ENCODE measurements at regions not wholly inside any gene's neighbourhood (a gene's known extent, or its start where the extent isn't known, plus 50 kb on each side); places are given as distances from the start of the nearest gene placed in this dataset.

DNA sequence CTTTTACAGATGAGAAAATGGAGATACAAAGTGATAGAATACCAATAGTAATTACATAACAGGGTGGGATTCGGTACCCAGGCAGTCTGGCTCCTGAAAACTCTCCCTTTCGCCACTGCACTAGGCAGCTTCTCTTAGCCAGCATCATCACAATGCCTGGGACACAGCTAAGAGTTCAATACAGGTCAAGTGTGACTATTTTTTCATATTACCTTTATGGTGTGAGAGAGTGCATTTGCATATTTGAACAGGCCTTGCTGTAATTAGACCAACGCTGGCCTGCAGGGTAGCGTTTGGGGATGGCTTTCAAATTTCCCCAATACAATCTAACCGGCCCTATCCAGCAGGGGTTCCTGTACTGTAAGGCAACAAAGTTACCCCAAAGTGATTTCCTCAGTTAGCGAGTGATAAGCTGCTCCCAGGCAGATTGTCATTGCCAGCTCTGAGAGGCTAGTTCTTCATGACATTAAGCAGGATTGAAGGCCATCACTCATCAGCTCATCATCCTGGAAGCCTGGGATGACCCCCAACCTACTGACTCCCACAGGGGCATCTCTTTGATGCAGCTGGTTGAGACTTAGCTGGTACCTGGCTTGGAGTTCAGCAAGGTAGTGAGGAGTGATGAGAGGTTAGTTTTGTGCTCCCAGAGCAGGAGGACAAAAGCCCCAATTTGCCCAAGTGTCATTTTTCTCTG, 836.8 kb upstream of the LCORL start:
- TF ChIP-seq, protein P1, sequence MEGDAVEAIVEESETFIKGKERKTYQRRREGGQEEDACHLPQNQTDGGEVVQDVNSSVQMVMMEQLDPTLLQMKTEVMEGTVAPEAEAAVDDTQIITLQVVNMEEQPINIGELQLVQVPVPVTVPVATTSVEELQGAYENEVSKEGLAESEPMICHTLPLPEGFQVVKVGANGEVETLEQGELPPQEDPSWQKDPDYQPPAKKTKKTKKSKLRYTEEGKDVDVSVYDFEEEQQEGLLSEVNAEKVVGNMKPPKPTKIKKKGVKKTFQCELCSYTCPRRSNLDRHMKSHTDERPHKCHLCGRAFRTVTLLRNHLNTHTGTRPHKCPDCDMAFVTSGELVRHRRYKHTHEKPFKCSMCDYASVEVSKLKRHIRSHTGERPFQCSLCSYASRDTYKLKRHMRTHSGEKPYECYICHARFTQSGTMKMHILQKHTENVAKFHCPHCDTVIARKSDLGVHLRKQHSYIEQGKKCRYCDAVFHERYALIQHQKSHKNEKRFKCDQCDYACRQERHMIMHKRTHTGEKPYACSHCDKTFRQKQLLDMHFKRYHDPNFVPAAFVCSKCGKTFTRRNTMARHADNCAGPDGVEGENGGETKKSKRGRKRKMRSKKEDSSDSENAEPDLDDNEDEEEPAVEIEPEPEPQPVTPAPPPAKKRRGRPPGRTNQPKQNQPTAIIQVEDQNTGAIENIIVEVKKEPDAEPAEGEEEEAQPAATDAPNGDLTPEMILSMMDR (IDR thresholded peaks at IDR 0.05; ENCODE audit: insufficient read depth, low read depth, low read length, missing control alignments): no peak
- H3K4me3 ChIP-seq (ENCODE audit: low read length): no peak overlapping the region
- DNase-seq (ENCODE audit: low read depth): no peak

DNA sequence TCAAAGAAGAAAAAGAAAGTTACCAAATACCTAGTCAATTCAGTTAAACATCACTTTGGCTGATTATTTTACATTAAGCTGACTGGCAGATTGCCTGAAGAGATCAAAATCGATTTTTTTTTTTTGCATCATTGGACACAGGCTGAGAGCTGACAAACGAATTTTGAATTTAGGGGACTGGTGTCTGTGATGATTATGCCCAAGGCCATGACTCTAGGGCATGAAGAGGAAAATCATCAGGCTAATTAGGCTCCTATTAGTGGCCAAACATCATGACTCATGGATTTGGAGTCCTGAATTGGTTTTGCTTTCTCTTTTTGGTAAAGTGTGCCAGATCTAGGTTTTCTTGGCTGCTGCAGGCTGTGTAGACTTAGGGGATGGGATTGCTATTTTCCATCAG, 829.3 kb upstream of the LCORL start:
- DNase-seq (ENCODE audit: low read depth): no peak
- H3K4me3 ChIP-seq (ENCODE audit: low read length): no peak overlapping the region
- TF ChIP-seq, protein P1 (IDR thresholded peaks at IDR 0.05; ENCODE audit: insufficient read depth, low read depth, low read length, missing control alignments): no peak

DNA sequence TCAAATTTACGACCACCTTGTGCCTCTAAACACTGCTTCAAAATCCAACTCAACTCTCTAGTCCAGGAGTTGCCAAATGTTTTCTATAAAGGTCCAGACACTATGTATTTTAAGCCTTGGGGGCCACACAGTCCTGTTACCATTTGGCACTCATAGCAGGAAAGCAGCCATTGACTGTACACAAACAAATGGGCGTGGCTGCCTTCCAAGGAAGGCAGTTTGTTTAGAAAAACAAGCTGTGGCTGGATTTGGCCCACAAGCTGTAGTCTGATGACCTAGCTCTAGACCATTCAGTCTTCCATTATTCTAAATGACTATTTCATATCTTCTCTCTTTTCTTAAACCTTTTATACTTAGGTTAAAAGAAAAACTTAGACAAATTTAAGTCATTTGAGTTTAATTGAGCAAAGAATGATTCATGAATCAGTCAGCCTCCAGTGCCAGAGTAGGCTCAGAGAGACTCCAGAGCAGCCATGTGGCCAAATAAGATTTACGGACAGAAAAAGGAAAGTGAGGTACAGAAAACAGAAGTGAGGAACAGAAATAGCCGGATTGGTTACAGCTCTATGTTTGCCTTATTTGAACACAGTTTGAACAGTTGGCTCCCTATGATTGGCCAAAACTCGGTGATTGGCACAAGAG, 825.8 kb upstream of the LCORL start:
- TF ChIP-seq, protein P1 (IDR thresholded peaks at IDR 0.05; ENCODE audit: insufficient read depth, low read depth, low read length, missing control alignments): no peak
- peak; percentile 13 for DNase-seq (ENCODE audit: low read depth)
- no peak overlapping the region for H3K4me3 ChIP-seq (ENCODE audit: low read length)

DNA sequence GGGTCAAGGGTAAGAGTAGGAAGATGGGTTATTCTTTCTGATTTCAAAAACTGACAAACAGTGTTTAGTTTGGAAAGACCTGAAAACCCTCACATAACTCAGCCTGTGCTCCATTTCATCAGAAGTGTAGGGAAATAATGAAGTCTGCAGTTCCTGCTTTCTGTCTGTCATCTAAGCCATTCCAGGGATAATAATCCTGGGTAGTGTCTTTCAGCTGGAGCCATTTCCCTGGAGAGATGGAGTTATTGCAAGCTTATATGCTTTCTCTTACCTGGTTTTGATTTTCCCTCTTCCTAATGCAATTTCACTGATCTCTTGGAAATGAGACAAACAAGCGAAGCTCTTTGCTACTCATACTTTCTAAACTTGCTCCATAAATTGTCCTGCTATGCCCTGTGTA, 824.8 kb upstream of the LCORL start:
- TF ChIP-seq, protein P1 (IDR thresholded peaks at IDR 0.05; ENCODE audit: insufficient read depth, low read depth, low read length, missing control alignments): no peak
- H3K4me3 ChIP-seq (ENCODE audit: low read length): no peak overlapping the region
- DNase-seq (ENCODE audit: low read depth): no peak

DNA sequence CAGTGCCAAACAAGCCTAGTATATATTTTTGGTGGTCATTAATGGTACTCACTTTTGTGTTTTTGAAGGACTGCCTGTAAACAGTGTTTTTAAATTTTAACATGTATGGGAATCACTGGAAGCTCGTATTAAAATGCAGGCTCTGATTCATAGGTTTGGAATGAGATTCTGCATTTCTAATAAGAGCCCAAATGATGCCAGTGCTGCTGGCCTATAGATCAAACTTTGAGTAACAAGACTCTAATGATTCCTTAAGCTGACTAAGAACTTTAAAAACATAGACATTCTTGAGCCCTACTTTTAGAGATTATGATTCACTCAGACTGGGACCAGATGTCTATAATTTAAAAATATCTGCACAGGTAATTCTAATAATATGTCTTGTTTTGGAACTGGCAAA, 823.2 kb upstream of the LCORL start:
- DNase-seq (ENCODE audit: low read depth): peak; percentile 8
- TF ChIP-seq, protein P1 (IDR thresholded peaks at IDR 0.05; ENCODE audit: insufficient read depth, low read depth, low read length, missing control alignments): no peak
- no peak overlapping the region for H3K4me3 ChIP-seq (ENCODE audit: low read length)

- TF ChIP-seq, protein P1 (IDR thresholded peaks at IDR 0.05; ENCODE audit: insufficient read depth, low read depth, low read length, missing control alignments): no peak
- no peak for DNase-seq (ENCODE audit: low read depth)
- H3K4me3 ChIP-seq (ENCODE audit: low read length): no peak overlapping the region
Observed at GRCh38 chr4:18842431-18842830, 820.9 kb upstream of the LCORL start.

GRCh38 chr4:18840481-18840880, 818.9 kb upstream of the LCORL start:
- no peak for DNase-seq (ENCODE audit: low read depth)
- TF ChIP-seq, protein P1 (IDR thresholded peaks at IDR 0.05; ENCODE audit: insufficient read depth, low read depth, low read length, missing control alignments): no peak
- H3K4me3 ChIP-seq (ENCODE audit: low read length): no peak overlapping the region
